ENCODE measurements at regions not wholly inside any gene's neighbourhood (a gene's known extent, or its start where the extent isn't known, plus 50 kb on each side); places are given as distances from the start of the nearest gene placed in this dataset.

- TF ChIP-seq TCF7 (CRISPR knock-in tag; IDR thresholded peaks at IDR 0.05; ENCODE audit: low read depth) = no peak
- TF ChIP-seq CTCF (IDR thresholded peaks at IDR 0.05) = no peak
- TF ChIP-seq ZNF512 (CRISPR knock-in tag; IDR thresholded peaks at IDR 0.05; ENCODE audit: borderline replicate concordance) = no peak
- no peak for TF ChIP-seq USF2 (CRISPR knock-in tag; IDR thresholded peaks at IDR 0.05)
- TF ChIP-seq FOXJ3 (CRISPR knock-in tag; IDR thresholded peaks at IDR 0.05; ENCODE audit: borderline replicate concordance) = no peak
- TF ChIP-seq NFYB (CRISPR knock-in tag; conservative IDR thresholded peaks at IDR 0.05; ENCODE audit: low read depth) = no peak
- TF ChIP-seq HMGXB4 (CRISPR knock-in tag; IDR thresholded peaks at IDR 0.05) = no peak
Measured at GRCh38 chr12:24027352-24027751, 77.9 kb upstream of the SOX5 start.

Measured in WTC11 (cell line).